Hepatocyte (in vitro differentiated cells): ENCODE measurements at regions not wholly inside any gene's neighbourhood (a gene's known extent, or its start where the extent isn't known, plus 50 kb on each side); places are given as distances from the start of the nearest gene placed in this dataset.

ENCODE experiments used
- CTCF ChIP-seq: fragments of 200-600 bp; sonication (generic); IDR thresholded peaks from 2 replicates; pipeline ENCODE4 v1.5.1; 2016; ENCODE audit warnings: antibody characterized with exemption, mild to moderate bottlenecking; ENCODE audit not compliant: poor library complexity
- EZH2 ChIP-seq: fragments of 200-600 bp; sonication (generic); IDR thresholded peaks from 2 replicates; pipeline ENCODE4 v1.6.1; 2016; ENCODE audit warnings: antibody characterized with exemption, mild to moderate bottlenecking, borderline replicate concordance

GRCh38 chr11:106503901-106504300 is 426.4 kb downstream of the AASDHPPT start:
- TF ChIP-seq CTCF (no peak), EZH2 (no peak)
